ENCODE measurements at regions not wholly inside any gene's neighbourhood (a gene's known extent, or its start where the extent isn't known, plus 50 kb on each side); places are given as distances from the start of the nearest gene placed in this dataset.

DNA sequence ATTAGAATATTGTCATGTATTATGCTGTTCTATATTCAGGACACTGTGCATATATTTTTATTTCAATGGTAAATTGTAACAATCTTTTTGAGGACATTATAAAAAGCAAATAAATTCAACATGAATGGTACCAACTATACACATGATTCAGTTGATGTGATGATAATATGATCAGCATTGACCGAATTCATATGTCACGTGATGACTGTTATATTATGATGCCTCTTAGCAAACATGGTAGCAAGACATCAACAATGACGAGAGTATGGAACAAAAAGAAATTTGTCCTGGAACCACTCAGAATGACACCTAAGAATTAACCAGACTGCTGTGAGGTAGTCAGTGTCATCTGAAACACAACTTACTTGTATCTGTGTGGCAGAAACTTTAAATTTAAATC lies 161.5 kb upstream of the OR13F1 start:
- no peak overlapping the region for H3K27ac ChIP-seq (ENCODE audit: low read length)
- DNase-seq, result no peak

DNA sequence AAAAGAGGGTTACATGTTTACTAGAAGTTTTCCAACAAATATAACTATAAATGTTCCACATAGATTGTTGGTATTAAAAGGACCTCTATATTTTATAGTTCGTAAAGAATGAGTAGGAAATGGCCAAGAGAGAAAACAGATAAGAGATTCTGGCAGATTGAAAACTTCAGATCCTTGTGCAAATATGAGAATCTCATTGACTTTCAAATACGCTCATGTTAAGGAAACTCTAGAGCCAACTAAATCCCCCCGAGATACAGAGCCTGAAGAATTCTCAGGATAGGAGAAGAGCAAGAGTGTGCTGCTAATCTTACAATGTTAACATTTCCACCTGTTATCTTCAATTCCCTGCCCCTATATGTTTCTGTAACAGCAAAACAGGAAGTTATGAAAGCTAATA lies 159.0 kb upstream of the OR13F1 start:
- Histone ChIP-seq H3K79me2 (ENCODE audit: low read length) (no peaks in the 10 kb centered on the region), H3K4me2 (ENCODE audit: low read depth, low read length) (no peak overlapping the region), H3K27me3 (replicated peaks; ENCODE audit: insufficient read depth, low read length) (no peaks in the 10 kb centered on the region), H3K36me3 (replicated peaks; ENCODE audit: insufficient read depth, low read length) (no peaks in the 10 kb centered on the region), H3K4me3 (ENCODE audit: low read length) (no peak overlapping the region), H3K9me3 (replicated peaks; ENCODE audit: insufficient read depth, low read length) (no peaks in the 10 kb centered on the region), H3K27ac (ENCODE audit: low read length) (no peak overlapping the region), H3F3A (ENCODE audit: insufficient read depth, low read length) (no peaks in the 10 kb centered on the region), H4K20me1 (ENCODE audit: insufficient read depth, low read length) (no peaks in the 10 kb centered on the region), H3K4me1 (ENCODE audit: low read length) (no peaks in the 10 kb centered on the region), H3K9ac (ENCODE audit: low read length) (no peak overlapping the region), H3K9me2 (replicated peaks; ENCODE audit: insufficient read depth, low read length) (no peaks in the 10 kb centered on the region), H2AFZ (ENCODE audit: low read length) (no peak overlapping the region)
- DNase-seq, result no peak
- TF ChIP-seq, protein P1, sequence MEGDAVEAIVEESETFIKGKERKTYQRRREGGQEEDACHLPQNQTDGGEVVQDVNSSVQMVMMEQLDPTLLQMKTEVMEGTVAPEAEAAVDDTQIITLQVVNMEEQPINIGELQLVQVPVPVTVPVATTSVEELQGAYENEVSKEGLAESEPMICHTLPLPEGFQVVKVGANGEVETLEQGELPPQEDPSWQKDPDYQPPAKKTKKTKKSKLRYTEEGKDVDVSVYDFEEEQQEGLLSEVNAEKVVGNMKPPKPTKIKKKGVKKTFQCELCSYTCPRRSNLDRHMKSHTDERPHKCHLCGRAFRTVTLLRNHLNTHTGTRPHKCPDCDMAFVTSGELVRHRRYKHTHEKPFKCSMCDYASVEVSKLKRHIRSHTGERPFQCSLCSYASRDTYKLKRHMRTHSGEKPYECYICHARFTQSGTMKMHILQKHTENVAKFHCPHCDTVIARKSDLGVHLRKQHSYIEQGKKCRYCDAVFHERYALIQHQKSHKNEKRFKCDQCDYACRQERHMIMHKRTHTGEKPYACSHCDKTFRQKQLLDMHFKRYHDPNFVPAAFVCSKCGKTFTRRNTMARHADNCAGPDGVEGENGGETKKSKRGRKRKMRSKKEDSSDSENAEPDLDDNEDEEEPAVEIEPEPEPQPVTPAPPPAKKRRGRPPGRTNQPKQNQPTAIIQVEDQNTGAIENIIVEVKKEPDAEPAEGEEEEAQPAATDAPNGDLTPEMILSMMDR (IDR thresholded peaks at IDR 0.05; ENCODE audit: low read length), result no peak
- no peak for TF ChIP-seq EZH2 (optimal IDR thresholded peaks at IDR 0.05; ENCODE audit: low read depth, low read length)
- no peak for TF ChIP-seq EZH2phosphoT487 (IDR thresholded peaks at IDR 0.05; ENCODE audit: low read length)

More for the DNA sequence above, 161.5 kb upstream of the OR13F1 start:
- H3K9me2 ChIP-seq (replicated peaks; ENCODE audit: insufficient read depth, low read length), result no peaks in the 10 kb centered on the region
- no peak overlapping the region for H2AFZ ChIP-seq (ENCODE audit: low read length)
- no peaks in the 10 kb centered on the region for H3K27me3 ChIP-seq (replicated peaks; ENCODE audit: insufficient read depth, low read length)
- H3K4me3 ChIP-seq (ENCODE audit: low read length), result no peak overlapping the region
- no peaks in the 10 kb centered on the region for H3F3A ChIP-seq (ENCODE audit: insufficient read depth, low read length)
- no peaks in the 10 kb centered on the region for H3K9me3 ChIP-seq (replicated peaks; ENCODE audit: insufficient read depth, low read length)
- H3K9ac ChIP-seq (ENCODE audit: low read length), result no peak overlapping the region
- H3K4me1 ChIP-seq (ENCODE audit: low read length), result no peaks in the 10 kb centered on the region
- H3K4me2 ChIP-seq (ENCODE audit: low read depth, low read length), result no peak overlapping the region
- no peaks in the 10 kb centered on the region for H4K20me1 ChIP-seq (ENCODE audit: insufficient read depth, low read length)
- H3K79me2 ChIP-seq (ENCODE audit: low read length), result no peaks in the 10 kb centered on the region
- TF ChIP-seq, protein P1 (IDR thresholded peaks at IDR 0.05; ENCODE audit: low read length), result no peak
- TF ChIP-seq EZH2 (optimal IDR thresholded peaks at IDR 0.05; ENCODE audit: low read depth, low read length) (no peak), EZH2phosphoT487 (IDR thresholded peaks at IDR 0.05; ENCODE audit: low read length) (no peak)
- no peaks in the 10 kb centered on the region for H3K36me3 ChIP-seq (replicated peaks; ENCODE audit: insufficient read depth, low read length)

DNA sequence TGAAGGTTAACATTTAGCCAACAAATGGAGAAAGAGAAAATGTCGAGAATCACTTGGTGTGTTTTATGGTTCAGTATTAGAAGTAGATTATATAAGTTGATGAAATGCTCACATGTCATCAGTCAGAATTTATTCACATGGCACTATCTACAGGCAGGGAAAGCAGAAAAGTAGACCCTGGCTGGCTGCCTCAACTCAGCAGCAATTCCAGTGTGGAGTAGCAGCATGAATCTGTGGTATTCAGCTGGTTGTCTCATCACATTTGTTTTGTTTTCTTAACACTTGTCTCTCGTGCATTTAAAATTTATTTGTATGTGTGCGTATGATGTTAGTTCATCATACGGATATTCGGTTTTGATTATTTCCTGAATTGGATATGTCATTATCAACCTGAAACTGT lies 153.5 kb upstream of the OR13F1 start:
- H3F3A ChIP-seq (ENCODE audit: insufficient read depth, low read length), result no peaks in the 10 kb centered on the region
- no peaks in the 10 kb centered on the region for H4K20me1 ChIP-seq (ENCODE audit: insufficient read depth, low read length)
- H3K27ac ChIP-seq (ENCODE audit: low read length), result no peak overlapping the region
- H3K4me3 ChIP-seq (ENCODE audit: low read length), result no peak overlapping the region
- no peaks in the 10 kb centered on the region for H3K36me3 ChIP-seq (replicated peaks; ENCODE audit: insufficient read depth, low read length)
- H3K9me3 ChIP-seq (replicated peaks; ENCODE audit: insufficient read depth, low read length), result no peaks in the 10 kb centered on the region
- H3K27me3 ChIP-seq (replicated peaks; ENCODE audit: insufficient read depth, low read length), result no peaks in the 10 kb centered on the region
- H3K4me1 ChIP-seq (ENCODE audit: low read length), result no peaks in the 10 kb centered on the region
- TF ChIP-seq EZH2 (optimal IDR thresholded peaks at IDR 0.05; ENCODE audit: low read depth, low read length) (no peak), EZH2phosphoT487 (IDR thresholded peaks at IDR 0.05; ENCODE audit: low read length) (no peak)
- TF ChIP-seq, protein P1 (IDR thresholded peaks at IDR 0.05; ENCODE audit: low read length), result no peak
- H3K9ac ChIP-seq (ENCODE audit: low read length), result no peak overlapping the region
- DNase-seq, result no peak
- no peaks in the 10 kb centered on the region for H3K79me2 ChIP-seq (ENCODE audit: low read length)
- no peak overlapping the region for H3K4me2 ChIP-seq (ENCODE audit: low read depth, low read length)
- H2AFZ ChIP-seq (ENCODE audit: low read length), result no peak overlapping the region
- H3K9me2 ChIP-seq (replicated peaks; ENCODE audit: insufficient read depth, low read length), result no peaks in the 10 kb centered on the region
